OCI-LY7 (cell line): ENCODE measurements at regions not wholly inside any gene's neighbourhood (a gene's known extent, or its start where the extent isn't known, plus 50 kb on each side); places are given as distances from the start of the nearest gene placed in this dataset.

ENCODE experiments used
- BruUV-seq: library from RNA; stranded (reverse); fragments of 400-500 nt; replicated peaks from 2 replicates; lab custom pipeline; 2021; lab: Mats Ljungman, UMichigan
- CTCF ChIA-PET: fragments of 300-600 bp; sonication (Branson Sonifier 250); formaldehyde crosslinking; loops from one replicate; lab custom pipeline; 2022; ENCODE audit warnings: antibody characterized with exemption; ENCODE audit not compliant: unreplicated experiment; lab: Charles Lee
- POLR2A ChIA-PET: fragments of 300-600 bp; sonication (Branson Sonifier 250); formaldehyde crosslinking; loops from one replicate; lab custom pipeline; 2022; ENCODE audit warnings: antibody characterized with exemption; lab: Charles Lee
- DNase-seq: peaks from one replicate; pipeline ENCODE4 v3.0.0-alpha.2; 2015; ENCODE audit warnings: low spot score
- H2AFZ ChIP-seq: fragments of 200-600 bp; sonication (generic), shearing (Covaris generic); 2 replicates; pipeline ENCODE4 v1.6.1; 2014; ENCODE audit warnings: mild to moderate bottlenecking, antibody characterized with exemption, low read length, moderate library complexity
- H3K27ac ChIP-seq: fragments of 200-600 bp; sonication (generic); 2 replicates; pipeline ENCODE4 v1.5.1; 2014; ENCODE audit warnings: mixed run types, low read depth, mild to moderate bottlenecking, moderate library complexity, low read length, inconsistent platforms; ENCODE audit not compliant: poor library complexity, severe bottlenecking
- H3K36me3 ChIP-seq: fragments of 200-600 bp; sonication (generic); 2 replicates; pipeline ENCODE4 v1.6.1; 2014; ENCODE audit warnings: mild to moderate bottlenecking, antibody characterized with exemption, low read length, moderate library complexity, mixed read lengths; ENCODE audit not compliant: insufficient read depth
- H3K4me1 ChIP-seq: fragments of 200-600 bp; sonication (generic); 2 replicates; pipeline ENCODE4 v1.5.1; 2014; ENCODE audit warnings: mild to moderate bottlenecking, low read length; ENCODE audit not compliant: insufficient read depth, poor library complexity, severe bottlenecking
- H3K4me2 ChIP-seq: fragments of 200-600 bp; sonication (generic); 2 replicates; pipeline ENCODE4 v1.6.1; 2014; ENCODE audit warnings: mild to moderate bottlenecking, low read length
- H3K4me3 ChIP-seq: fragments of 200-600 bp; sonication (generic); 2 replicates; pipeline ENCODE4 v1.5.1; 2014; ENCODE audit warnings: mild to moderate bottlenecking, low read depth, low read length; ENCODE audit not compliant: poor library complexity, severe bottlenecking
- H3K79me2 ChIP-seq: fragments of 200-600 bp; sonication (generic); 2 replicates; pipeline ENCODE4 v1.6.1; 2016; ENCODE audit warnings: low read depth, mild to moderate bottlenecking, low read length, moderate library complexity, mixed read lengths; ENCODE audit not compliant: insufficient read depth
- H3K9me2 ChIP-seq: fragments of 200-600 bp; sonication (generic); 2 replicates; pipeline ENCODE4 v1.6.1; 2016; ENCODE audit warnings: mild to moderate bottlenecking, low read length, mixed read lengths; ENCODE audit not compliant: insufficient read depth
- H3K9me3 ChIP-seq: fragments of 200-600 bp; sonication (generic); 2 replicates; pipeline ENCODE4 v1.6.1; 2014; ENCODE audit warnings: mild to moderate bottlenecking, mixed run types, low read length, mixed read lengths
- H4K20me1 ChIP-seq: fragments of 200-600 bp; sonication (generic); 2 replicates; pipeline ENCODE4 v1.6.1; 2014; ENCODE audit warnings: mild to moderate bottlenecking, antibody characterized with exemption, low read length, moderate library complexity, mixed read lengths; ENCODE audit not compliant: insufficient read depth
- CTCF ChIP-seq: fragments of 200-600 bp; sonication (generic); conservative IDR thresholded peaks from 2 replicates; pipeline ENCODE4 v1.5.1; 2014; ENCODE audit warnings: mild to moderate bottlenecking, antibody characterized with exemption, low read length, moderate library complexity, mixed read lengths
- EZH2phosphoT487 ChIP-seq: fragments of 200-600 bp; sonication (generic); IDR thresholded peaks from 2 replicates; pipeline ENCODE4 v1.6.1; 2018; ENCODE audit warnings: low read depth, borderline replicate concordance, mild to moderate bottlenecking, mixed run types, antibody characterized with exemption, low read length, moderate library complexity, mixed read lengths
- intact Hi-C: fragments of 100-400 bp; cut with micrococcal nuclease; formaldehyde crosslinking; loops from one replicate; pipeline ENCODE4 v1.10.0; 2022; ENCODE audit not compliant: unreplicated experiment

- Histone ChIP-seq H3K36me3 (no peaks in the 10 kb centered on the region), H3K79me2 (no peaks in the 10 kb centered on the region), H3K4me1 (peaks cover 12% of the 10 kb centered on the region), H3K4me3 (no peak overlapping the region), H3K9me2 (no peaks in the 10 kb centered on the region), H3K27ac (no peak overlapping the region), H2AFZ (no peak overlapping the region), H4K20me1 (no peaks in the 10 kb centered on the region), H3K4me2 (no peak overlapping the region), H3K9me3 (no peaks in the 10 kb centered on the region)
- ChIA-PET CTCF (no interaction called here), POLR2A (no interaction called here)
- TF ChIP-seq EZH2phosphoT487 (no peak), CTCF (no peak)
- intact Hi-C loops = no loop called here
- no TSS peak for BruUV-seq
- no peak for DNase-seq
Observed at GRCh38 chr3:177537612-177538011, 340.3 kb upstream of the TBL1XR1 start.

DNA sequence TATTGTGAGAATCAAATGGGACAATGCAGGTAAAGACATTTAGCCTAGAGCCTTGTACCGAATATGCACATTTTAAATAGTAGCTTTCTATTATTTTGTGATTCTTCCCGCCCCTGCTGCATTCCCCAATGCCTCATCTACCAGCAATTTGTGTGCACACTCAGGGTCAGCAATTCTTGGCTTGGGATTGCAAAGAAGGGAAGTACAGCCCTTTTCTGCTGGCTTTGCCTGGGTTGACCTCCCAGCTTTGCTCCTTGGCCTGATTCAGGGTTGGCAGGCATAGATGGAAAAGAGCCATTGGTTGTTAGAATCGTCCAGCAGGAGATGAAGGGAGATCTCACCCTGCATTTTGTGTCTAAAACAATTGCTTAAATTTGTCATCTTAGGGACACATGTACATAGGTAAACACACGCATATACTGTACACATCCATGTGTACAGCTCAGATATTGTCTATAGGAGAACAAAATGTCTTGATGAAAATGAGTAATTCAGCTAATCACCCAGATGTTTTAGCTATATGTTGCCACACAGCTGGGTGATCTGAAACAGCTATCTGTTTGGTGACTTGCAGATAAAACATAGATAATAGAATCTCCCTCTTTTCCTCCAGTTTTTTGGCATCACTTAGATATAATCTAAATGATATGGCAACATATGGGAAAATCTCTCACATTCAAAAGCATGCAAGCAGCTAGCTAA lies 340.9 kb upstream of the TBL1XR1 start:
- ChIA-PET CTCF (no interaction called here), POLR2A (interaction anchor here (0.7 to 1.9 kb wide), 3 partner anchors 8 to 33 kb away, joined by 3 to 6 read pairs (median 5); no protein-coding TSS in a partner anchor)
- Histone ChIP-seq H3K4me3 (no peak overlapping the region), H3K27ac (no peak overlapping the region), H3K9me3 (no peaks in the 10 kb centered on the region), H4K20me1 (no peaks in the 10 kb centered on the region), H2AFZ (peak overlapping the region; percentile 74), H3K4me1 (peaks cover 12% of the 10 kb centered on the region), H3K9me2 (no peaks in the 10 kb centered on the region), H3K79me2 (no peaks in the 10 kb centered on the region), H3K36me3 (no peaks in the 10 kb centered on the region), H3K4me2 (peak overlapping the region; percentile 44; the same call in 1 of the 2 replicates)
- DNase-seq = no peak
- no TSS peak for BruUV-seq
- intact Hi-C loops = no loop called here
- TF ChIP-seq CTCF (no peak), EZH2phosphoT487 (no peak)
